Lung microvascular endothelial cell (primary cell): ENCODE measurements at regions not wholly inside any gene's neighbourhood (a gene's known extent, or its start where the extent isn't known, plus 50 kb on each side); places are given as distances from the start of the nearest gene placed in this dataset.

Experiments used
- DNase-seq, 2 donors: peaks; one replicate each; pipeline versions ENCODE4 v3.0.0 to v3.0.0-alpha.2; 2010; ENCODE audit warnings: low read depth in 2 of 2

DNA sequence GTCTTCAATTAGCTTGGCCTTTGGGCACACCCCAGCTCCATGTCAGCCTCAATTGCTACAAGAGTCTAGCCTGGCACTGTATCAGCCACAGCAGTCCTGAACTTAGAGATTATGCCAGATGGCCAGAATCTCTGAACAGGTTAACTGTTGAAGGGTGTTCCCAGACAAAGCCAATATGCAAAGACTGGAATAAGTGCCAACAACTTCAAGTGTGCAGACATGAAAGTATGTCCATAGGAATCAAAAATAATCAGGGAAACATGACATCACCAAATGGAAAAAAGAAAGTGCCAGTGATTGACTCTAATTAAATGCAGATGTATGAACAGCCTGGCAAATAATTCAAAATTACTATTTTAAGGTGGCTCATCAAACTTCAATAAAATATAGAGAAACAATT is 98.5 kb upstream of the DOCK10 start:
- DNase-seq = no peak

DNA sequence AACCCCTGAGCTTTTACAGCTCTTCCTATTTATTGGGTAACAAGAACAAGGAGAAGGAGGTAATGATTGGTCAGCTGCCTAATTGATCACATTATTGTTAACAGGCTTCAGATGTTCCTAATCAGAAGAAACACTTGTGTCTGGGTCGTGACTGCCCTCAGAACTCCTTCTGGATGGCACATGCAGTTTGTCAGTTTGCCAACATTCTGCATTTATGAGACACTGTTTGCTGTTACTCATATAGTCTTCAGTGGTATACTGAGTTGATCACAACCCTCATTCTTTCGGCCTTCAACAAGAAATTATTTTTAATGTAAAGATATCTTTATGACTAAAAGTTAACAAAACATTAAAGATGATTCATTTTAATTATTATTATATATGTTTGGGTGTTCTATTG is 95.7 kb upstream of the DOCK10 start:
- DNase-seq = no peak

DNA sequence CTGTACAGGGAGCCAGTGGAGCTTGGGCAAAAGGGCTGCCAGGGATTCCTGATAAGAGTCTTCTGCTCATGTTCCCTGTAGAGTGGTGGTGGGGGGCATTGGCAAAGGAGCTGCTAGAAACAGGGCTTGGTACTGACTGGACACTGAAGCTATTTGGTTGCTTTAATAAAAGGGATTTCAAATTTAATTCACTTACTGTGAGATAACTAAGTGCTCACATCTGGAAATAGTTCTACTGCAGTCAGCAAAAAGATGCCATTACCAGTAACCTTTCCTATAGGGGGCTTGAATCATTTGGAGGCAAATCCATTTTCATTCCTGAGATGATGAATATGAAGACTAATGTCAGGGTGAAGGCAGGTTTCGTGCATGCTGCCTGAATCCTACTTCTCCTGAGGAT is 94.3 kb upstream of the DOCK10 start:
- no peak for DNase-seq

DNA sequence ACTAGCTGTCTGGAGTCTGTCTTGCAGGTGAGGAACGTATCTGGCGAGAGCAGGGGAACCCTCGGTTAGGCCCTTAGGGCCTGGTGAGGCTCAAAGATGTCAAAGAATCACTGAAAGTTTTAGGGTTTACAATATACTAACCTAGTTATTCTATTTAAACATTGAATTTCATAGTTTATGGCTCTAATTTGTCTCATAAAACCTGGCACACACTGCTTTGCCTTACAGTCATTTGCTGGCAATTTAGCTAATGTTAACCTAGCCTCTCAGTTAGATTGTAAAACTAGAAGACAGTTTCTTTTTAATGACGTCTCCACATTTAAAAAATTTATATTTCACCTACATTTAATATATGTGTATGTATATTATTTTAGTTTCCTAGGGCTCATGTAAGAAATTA is 89.6 kb upstream of the DOCK10 start:
- no peak for DNase-seq

DNA sequence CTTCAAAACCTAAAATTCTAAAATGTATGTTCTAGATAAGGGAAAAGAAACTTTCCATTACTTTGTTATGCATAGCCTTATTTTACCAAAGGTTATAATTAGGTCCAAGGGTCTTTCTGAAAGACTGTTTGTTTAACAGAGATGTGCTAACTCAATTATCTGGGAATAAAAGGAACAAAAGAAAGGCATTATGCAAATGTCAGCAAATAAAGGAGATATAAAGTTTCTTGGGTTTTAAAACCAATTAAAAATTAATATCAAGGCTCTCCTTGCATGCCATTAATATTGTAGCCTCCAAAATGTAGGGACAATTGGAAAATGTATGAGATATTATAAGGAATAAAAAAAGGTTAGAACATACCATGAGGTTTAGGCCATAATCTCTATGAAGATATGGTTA is 87.8 kb upstream of the DOCK10 start:
- DNase-seq = no peak

DNA sequence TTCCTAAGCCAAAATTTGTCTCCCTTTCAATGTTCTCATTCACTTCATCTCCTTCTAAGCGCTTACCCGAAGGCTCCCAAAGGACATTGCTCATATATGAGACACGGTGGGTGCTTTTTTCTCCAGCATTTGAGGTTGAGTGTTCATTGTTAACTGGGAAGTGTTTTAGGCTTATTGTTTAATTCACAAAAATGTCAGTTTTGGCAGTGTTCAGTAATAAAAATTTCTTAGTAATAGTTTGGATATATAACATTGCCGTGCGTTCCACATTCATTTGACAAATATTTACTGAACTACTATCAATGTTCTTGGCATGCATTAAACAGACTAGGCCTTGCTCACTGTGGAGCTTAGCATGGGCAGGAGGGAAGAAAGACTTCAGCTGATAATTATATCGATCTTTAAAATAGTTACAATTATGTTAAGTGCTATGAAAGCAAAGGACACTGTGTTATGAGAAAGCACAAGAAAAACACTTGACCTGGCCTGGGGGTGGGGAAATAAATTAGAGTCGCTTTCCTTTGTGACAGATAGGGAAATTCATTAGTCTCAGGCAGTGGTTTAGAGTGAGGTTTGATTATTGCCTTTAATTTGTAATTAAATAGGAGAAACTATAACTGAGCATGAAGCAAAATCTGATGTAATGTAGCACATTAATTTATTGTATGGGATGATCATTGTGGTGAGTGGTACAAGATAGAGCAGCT is 82.2 kb upstream of the DOCK10 start:
- no peak for DNase-seq

DNA sequence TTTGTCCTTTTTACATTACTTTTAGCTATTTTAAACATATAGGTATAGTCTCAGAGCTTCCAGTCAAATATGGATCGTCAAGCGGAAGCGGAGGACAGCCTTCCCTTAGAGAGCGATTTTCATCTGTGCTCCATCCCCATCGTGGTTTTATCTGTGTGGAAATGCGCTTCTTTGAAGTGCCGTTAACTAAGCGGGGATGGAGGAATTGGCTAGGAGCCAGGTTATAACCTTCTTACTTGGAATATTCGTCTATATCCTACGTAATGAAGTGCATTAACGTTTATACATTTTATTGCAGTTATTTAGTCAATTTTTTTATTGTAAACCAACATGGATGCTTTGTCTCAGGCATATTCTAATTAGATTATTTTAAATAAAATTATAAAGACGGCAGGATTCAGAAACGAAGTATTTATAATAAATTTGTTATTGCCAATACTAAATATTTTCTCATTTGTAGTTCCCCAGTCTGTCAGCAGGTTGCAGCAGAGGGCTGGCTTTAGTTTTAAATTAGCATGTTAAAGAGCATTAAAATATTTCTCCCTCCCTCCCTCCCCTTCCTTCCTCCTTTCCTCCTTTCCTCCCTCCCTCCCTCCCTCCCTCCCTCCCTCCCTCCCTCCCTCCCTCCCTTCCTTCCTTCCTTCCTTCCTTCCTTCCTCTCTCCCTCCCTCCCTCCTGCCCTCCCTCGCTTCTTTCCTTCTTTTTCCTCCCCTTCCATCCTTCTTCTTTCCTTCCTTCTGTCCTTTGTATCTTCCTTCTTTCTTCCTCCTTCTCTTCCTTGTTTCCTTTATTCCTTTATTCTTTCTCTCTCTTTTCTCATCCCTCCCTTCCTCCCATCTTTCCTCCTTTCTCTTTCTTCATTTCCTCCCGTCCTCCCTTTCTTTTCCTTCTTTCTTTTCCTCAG is 80.6 kb upstream of the DOCK10 start:
- peak; percentile 10 to 14 for DNase-seq

DNA sequence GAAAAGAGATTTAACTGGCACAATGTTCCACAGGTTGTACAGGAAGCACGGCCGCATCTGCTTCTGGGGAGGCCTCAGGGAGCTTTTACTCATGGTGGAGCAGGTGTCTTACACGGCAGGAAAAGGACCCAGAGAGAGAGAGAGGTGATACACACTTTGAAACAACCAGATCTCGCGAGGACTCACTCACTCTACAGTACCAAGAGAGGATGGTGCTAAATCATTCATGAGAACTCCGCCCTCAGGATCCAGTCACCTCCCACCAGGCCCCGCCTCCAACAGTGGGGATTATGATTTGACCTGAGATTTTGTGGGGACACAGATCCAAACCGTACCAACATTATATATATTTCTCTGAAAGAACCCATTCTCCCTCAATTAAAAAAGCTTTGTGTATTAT is 79.7 kb upstream of the DOCK10 start:
- DNase-seq = no peak

DNA sequence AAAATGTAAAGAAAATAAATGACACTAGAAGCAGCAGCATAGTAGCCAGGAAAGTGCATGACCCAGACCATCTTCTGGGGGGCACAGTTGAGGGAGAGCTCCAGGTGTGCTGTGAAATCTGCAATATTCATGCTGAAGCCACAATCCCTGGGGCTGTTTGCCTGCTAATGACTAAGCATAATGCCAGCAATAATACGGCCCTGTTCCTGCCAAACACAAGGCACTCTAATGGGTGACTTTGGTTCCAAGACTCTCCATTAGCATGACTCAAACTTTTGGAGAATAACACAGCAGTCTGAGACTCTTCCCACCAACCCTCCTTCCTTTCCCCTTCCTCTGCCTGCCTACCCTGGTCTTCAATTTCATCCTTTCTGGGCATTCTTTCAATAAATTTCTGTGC is 77.9 kb upstream of the DOCK10 start:
- no peak for DNase-seq

DNA sequence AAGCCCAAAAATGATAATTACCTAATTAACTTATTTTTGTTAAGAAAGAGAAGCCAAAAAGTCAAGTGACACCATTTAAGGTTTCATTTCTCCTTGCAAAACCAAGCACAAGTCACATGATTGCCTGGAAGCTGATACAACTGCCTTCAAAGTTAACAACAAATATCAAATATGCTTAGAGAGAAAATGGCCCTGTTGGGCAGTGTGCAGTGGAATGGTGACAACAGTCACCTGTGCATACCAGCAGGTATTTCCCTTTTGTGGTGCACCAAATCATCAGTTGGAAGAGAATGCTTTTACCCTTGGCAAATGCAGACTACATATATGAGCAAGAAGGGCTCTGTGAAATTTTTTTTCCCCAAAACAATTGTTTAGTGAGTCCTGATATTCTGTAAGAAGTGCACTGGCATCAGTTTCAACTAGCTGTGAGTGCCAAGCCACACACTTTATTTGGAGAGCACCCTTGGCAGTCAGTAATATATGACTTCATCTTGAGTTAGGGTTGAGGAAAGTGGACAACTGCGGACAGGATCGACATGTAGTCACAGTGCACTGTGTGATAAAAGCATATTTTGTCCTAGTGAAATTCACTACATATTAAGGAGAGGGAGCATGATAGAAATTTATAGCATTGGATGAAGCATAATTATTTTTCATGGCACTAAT is 74.9 kb upstream of the DOCK10 start:
- DNase-seq = no peak

DNA sequence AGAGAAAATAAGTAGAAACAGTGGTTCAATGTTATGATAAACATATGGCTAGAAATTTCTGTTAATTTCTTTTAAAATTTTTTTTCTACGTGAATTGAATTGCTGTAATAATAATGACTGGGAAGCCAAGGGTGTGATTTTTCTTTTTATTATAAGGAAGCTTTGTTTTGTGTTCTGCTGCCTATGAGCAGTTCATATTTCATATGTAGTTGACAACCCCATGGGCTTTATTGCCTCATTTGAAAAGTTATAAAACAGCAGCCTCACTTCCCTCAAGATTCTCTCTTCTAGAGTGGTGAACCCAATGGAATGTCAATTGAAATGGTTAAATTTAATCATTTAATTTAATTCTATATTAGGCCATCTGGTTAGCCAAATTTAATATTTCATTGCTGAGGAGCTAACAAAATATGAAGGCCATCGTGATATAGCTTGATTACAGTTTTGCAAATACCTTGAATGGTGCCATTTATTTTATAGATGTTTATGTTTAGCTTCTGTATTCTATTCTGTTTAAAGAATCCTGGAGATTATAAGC is 72.6 kb upstream of the DOCK10 start:
- DNase-seq = no peak

DNA sequence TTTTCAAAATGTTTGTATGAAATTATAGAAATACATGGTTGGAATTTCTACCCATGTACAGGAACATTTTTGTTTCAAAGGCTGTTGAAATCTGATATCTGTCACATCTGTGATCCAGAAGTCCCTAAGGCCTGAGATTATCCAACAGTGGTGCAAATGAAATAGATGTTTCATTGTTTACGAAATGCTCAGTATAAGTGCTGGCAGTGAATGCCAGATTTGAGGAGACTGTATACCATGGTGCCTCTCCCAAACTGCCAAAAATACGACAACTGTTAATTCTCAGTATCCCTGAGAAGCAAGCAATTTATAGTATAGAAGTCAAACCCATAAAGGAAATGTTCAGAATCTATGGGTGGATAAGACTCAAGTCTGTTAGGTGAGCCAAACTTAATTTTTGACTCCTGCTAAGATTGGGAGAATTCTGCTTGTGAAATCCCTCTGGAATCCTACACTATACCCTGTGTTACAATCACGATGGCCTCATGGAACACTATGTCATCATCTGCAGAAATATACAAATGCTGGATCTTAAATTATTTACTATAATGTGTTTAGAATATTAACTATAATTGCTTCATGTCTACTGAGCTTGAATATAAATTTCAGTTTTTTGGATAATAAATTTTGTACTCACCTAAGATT is 71.2 kb upstream of the DOCK10 start:
- no peak for DNase-seq

DNA sequence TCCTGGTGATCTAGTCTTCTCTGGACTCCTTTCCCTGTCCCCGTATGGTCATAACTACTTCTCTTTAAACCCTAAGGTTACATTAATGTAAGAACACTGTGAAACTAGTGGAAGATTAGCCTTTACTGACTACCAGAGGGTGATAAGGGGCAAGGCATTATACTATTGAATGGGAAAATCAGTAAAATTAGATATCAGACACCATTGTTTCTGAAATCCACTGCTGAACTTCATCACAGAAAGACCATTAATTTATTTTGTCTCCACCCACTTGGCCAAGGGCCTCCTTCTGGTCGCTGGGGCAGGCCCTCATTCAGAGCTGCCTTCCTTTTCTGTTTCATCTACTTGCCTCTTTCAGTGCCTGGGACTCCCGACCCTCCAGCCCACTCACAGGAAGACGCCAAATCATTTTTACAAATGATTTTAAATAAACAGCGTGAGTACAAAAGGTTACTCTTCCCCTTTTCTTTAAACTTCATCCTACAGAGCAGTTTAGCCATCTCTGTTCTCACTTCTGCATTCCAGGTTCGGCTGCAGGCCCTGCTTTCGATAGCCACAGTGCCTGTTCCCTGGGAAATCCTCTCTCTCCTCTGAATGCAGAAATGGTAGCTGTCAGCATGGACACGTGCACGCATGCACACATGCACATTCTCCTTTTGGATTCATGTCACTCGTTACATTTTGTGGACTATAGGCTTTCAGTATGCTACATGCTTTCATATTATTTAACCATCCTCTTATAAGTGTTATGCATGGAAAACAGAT is 70.3 kb upstream of the DOCK10 start:
- DNase-seq = no peak

DNA sequence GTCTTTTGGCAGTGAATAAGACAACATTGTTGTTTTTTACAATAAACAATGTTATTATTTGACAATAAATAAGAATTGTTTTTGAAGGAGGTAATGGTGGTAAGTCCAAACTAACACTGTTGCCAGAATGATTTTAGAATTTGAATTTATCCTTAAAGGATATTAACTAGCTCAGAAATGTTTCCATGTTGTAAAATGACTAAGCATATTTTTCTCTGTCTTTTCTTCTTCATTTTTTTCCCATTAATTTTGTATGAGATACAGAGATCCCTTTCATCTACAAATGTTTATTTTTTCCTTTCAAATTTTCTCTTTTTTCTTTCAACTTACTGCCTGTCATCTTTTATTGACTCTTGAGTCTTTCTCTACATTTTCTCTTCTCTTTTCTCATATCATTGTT is 66.5 kb upstream of the DOCK10 start:
- no peak for DNase-seq

DNA sequence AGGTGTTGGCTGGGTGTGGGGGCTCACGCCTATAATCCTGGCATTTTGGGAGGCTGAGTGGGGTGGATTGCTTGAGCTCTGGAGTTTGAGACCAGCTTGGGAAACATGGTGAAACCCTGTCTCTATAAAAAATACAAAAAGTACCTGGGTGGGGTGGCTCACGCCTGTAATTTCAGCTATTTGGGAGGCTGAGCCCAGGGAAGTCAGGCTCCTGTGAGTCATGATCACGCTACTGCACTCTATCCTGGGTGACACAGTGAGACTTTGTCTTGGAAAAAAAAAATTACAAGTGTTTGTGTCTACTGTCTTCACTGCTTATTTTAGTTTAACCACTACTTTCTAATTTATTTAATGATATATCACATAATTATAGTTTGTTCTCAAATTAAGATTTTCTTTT is 62.7 kb upstream of the DOCK10 start:
- DNase-seq = no peak

DNA sequence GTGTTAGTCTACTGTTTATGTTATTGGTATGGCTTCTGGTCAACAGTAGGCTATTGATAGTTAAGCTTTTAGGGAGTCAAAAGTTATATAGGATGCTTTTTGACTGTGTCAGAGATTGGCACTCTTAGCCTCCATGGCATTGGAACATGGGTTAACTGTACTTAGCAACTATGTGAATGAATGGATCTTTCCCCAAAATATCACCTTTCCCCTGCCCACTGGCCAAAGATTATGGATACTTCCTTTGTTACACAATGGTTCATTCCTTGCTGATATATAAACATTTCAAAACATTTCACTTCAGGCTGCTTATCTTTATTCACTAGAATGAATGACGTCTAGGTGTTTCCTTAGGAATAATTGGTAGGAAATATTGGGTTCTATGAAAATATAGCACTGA is 62.1 kb upstream of the DOCK10 start:
- DNase-seq = no peak

DNA sequence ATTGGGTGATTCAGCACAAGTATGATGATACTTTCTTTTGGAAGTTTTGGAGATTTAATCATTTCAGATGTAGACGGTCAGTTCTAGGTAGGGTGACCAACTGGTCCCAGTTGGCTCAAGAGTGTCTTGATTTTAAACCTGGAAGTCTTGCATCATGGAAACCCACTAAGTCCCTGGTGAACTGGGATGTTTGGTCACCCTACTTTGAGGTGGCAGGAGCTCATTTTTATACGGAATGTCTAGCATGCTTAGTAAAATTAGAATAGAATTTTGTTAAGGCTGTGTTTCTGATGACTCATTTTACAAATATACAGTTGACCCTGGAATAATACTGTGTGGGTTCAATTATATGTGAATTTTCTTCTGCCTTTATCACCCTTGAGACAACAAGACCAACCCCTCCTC is 61.5 kb upstream of the DOCK10 start:
- peak in 1 of 2 donors; percentile 21 for DNase-seq

DNA sequence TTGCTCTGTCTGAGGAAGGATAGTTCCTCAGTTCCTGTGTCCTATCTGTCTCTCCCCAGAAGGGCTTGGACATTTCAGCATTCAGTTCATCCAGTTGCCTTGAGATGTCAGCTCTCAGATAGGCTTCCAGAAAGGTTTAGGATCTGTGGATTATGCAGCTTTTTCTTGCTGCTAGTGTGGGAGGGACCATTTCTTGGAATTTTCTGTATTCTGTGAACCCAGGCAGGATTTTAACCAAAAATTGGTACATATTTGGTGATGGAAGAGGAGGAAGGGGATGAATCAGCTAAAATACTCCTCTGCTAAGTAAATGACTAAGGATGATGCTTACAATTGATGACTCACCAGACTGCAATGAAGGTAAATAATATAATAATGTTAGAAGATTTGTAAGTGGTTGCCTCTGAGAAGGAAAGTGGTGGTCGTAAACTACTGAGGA is 58.6 kb upstream of the DOCK10 start:
- DNase-seq = peak; percentile 4 to 86

DNA sequence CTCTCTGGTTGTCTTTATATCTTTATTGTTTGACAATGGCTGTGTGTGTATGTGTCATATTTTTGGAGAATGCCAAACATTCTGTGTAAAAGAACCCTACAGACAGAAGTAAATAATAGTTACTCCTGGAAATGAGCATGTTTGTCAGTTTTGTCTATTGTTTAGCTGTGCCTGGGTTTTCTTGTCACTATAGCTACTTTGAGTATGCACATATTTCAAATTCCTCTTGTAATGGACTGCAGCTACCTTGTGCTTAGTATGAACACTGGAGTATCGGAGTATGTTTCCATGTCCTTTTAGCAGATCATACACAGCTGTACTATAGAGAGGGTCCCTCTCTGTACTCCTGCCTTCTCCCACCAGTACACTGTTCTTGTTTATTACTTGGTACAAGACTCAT is 58.0 kb upstream of the DOCK10 start:
- peak; percentile 5 to 69 for DNase-seq

DNA sequence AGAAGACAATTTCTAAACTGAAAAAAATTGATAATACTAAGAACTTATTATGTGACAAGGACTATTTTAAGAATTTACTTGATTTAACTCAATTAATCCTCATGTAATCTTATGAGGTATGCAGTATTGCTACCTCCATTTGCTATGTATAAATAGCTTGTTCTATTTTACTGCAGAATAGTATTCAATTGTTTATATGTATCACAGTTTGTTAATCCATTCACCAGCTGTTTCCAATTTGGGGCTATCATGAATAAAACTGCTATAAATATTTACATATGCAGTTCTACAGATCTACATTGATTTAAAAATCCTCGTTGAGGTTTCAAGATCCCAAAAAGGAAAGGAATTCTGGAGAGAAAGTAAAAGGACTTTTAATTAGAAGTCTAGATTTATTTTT is 54.8 kb upstream of the DOCK10 start:
- DNase-seq = no peak
